Motor neuron (in vitro differentiated cells): ENCODE measurements at regions not wholly inside any gene's neighbourhood (a gene's known extent, or its start where the extent isn't known, plus 50 kb on each side); places are given as distances from the start of the nearest gene placed in this dataset.
A peak's percentile ranks its signal among the peaks of the same experiment; 100 is the strongest.

ENCODE experiments used
- ATAC-seq, 8 experiments: fragments of 200-7000 bp; cut with Tn5 transposase; replicated peaks in 6 of 8; 2 replicates each; pipeline ENCODE4 v1.8.0; 2021; ENCODE audit warnings: mild to moderate bottlenecking in 8 of 8, moderate library complexity in 8 of 8
- H3K27ac ChIP-seq, 2 donors: fragments of 250-450 bp; sonication (Bioruptor Pico); 2 replicates each; pipeline ENCODE4 v1.9.0; 2021; ENCODE audit warnings: antibody characterized with exemption in 2 of 2, mild to moderate bottlenecking in 2 of 2, moderate library complexity in 1 of 2
- H3K4me1 ChIP-seq, 2 donors: fragments of 250-450 bp; sonication (Bioruptor Pico); replicated peaks in 1 of 2; 2 replicates each; pipeline ENCODE4 v1.6.1; 2021; ENCODE audit warnings: antibody characterized with exemption in 2 of 2, mild to moderate bottlenecking in 2 of 2, moderate library complexity in 1 of 2
- H3K4me3 ChIP-seq, 5 donors: fragments of 250-450 bp; sonication (Bioruptor Pico); 2 replicates each; pipeline ENCODE4 v1.9.0; 2021; ENCODE audit warnings: antibody characterized with exemption in 5 of 5, mild to moderate bottlenecking in 5 of 5, moderate library complexity in 4 of 5
- WGBS, 10 experiments: fragments of 450-650 bp; shearing (Covaris generic); methylation state at CpG; one replicate each; pipeline ENCODE4 v1.0.0; 2022; 5-methylcytosine and 5-hydroxymethylcytosine counted together
- in situ Hi-C, 9 experiments: fragments of 400-800 bp; cut with MboI; loops; one replicate each; pipeline ENCODE4 v1.15.0; 2021; ENCODE audit warnings: low sequenced_read_pairs in 9 of 9, low pct_unique_long_range_greater_than_20kb in 2 of 9; ENCODE audit not compliant: unreplicated experiment in 9 of 9

DNA sequence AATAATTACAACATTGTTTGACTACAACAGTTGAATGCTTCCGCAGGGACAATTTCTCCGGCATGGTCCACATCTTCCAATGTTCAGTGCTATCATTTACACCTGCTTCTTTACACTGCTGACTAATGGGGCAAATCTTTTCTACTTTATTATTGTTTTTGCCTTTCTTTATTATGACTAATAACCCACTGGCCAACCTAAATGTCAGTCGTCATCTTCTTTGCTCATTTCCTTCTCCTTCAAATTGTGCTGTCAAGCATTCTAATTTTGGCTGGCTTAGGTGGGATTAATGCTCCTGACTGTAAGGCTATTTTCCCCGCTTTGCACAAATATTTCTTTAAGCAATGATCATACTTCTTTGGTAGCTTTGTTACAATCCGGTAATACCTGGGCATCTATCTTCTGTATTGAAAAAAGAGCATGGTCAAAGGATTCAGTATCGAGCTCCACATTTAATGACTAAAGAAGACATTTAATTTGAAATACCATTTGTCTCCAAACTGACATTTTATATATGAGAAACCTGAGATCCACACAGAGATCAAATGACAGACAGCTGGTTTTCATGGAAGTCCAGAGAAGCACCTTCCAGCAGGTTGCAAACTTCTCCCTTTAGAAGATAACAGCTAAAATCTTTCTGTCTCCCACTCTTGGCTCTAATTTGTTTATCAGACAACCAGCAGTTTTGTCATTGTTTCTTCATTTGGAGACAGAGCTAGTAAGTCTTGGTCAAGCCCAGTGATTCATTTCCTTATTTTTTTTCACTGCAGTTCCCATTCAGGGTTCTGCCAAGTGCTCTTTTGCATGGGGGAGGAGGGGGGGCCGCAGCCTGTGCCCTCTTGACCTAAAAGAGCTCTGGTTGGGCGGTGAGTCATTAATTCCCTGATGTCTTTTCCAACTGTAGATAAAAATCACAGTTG lies 132.9 kb downstream of the SOCS6 start:
- 54 to 100% (median 78%) methylated on average over 2 to 7 of the region's 8 CpGs for WGBS, 10 experiments
- peak in 7 of 8 experiments; percentile 44 to 96 (median 66) for ATAC-seq
- no peak overlapping the region for H3K4me3 ChIP-seq
- peaks cover 6 to 18% of the 10 kb centered on the region in 2 donors for H3K4me1 ChIP-seq
- in situ Hi-C loops, result no loop called here
- no peak overlapping the region for H3K27ac ChIP-seq

DNA sequence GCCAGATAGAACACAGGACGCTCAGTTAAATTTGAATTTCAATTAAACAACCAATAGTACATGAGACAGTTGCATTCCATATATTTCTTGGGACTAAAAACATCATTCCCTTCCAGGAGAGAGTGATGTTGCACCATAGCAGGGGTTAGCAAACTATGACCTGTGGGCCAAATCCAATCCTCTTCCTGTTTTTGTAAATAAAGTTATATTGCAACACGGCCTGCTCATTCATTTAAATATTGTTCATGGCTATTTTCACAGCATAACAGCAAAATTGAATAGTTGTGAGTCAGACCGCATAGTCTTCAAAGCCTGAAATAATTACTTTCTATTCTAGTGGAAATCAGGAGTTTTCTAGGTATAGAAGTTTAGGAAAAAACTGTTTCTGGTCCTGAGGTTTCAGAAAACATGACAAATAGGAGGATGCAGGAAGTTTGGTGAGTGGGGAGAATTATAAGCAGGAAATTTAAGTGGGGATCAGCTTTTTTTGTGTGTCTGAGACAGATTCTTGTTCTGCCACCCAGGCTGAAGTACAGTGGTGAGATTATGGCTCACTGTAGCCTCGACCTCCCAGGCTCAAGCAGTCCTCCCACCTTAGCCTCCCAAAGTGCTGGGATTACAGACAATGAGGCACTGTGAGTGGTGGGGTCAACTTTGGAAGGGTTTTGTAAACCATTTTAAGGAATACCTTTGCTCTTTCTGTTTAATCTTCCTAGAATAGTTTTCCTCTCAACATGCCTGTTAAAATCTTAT lies 131.5 kb downstream of the SOCS6 start:
- in situ Hi-C loops, result no loop called here
- peak in 2 of 8 experiments; percentile 35 to 47 for ATAC-seq

DNA sequence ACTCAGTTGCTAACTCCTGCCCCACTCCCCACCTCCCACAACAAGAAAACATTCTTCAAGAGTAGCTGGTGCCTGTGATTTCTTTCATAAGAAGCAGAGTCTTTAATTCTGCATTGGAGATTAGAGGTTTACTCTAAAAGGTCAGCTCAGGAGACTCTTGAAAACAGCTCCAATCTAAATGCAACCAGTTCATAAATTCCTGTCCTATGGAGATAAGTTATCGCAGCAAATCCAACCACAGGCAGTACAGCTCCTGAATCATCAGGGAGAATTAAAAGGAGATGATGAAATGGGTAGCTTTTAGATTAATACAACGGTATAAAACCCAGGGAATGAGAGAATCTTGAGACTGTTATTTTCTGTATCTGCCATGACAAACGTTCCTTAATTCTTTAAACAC lies 130.7 kb downstream of the SOCS6 start:
- in situ Hi-C loops, result no loop called here
- no peak for ATAC-seq
- no peak overlapping the region for H3K4me3 ChIP-seq
- H3K27ac ChIP-seq, result no peak overlapping the region
- 13 to 100% (median 67%) methylated on average over 1 to 3 of the region's 3 CpGs for WGBS, 10 experiments
- H3K4me1 ChIP-seq, result peaks cover 6 to 18% of the 10 kb centered on the region in 2 donors

More for the DNA sequence above, 131.5 kb downstream of the SOCS6 start:
- Histone ChIP-seq H3K4me3 (no peak overlapping the region), H3K4me1 (peaks cover 6 to 18% of the 10 kb centered on the region in 2 donors), H3K27ac (no peak overlapping the region)
- 7 to 100% (median 74%) methylated on average over 2 to 4 of the region's 4 CpGs for WGBS, 10 experiments

DNA sequence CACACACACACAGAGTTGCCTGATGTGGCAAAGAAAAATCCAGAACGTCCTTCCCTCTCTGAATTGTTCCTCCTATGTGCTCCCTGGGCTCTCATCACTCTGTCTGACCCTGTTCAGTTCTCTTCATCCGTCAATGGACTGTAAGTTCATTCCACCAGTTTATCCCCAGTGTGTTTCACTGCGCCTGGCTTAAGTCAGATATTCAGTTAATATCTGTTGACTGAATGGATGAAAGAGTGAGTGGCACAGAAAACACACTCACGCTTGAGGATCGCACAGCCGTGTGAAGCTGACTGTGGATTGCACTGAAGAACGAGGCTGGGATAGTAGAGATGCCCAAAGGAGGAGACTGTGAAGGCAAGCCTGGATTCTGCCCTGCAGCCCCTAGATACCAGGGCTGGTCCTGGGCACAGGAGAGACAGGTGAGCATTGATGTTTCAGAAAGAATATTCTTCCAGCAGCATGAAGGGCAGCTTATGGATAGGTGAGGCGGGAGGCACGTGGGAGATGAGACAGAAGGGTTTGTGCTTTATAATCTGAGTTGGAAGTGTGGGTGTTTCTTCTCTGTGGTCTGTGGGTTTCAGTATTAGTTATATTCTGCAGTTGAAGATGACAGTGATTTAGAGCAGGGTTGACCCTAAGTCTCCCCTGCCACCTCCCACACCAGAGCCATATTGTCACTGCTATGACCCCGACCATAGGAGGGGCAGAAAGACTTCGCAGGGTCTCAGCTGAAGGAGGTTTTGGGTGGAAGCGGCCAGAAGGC lies 129.9 kb downstream of the SOCS6 start:
- in situ Hi-C loops, result no loop called here
- ATAC-seq, result peak in 3 of 8 experiments; percentile 9 to 12 (median 9)
- no peak overlapping the region for H3K27ac ChIP-seq
- H3K4me3 ChIP-seq, result no peak overlapping the region
- H3K4me1 ChIP-seq, result peaks cover 13 to 18% of the 10 kb centered on the region in 2 donors
- WGBS, 10 experiments, result 58 to 100% (median 80%) methylated on average over 1 to 10 of the region's 12 CpGs; no CpG with 5 or more reads in 1 of the 10 experiments

DNA sequence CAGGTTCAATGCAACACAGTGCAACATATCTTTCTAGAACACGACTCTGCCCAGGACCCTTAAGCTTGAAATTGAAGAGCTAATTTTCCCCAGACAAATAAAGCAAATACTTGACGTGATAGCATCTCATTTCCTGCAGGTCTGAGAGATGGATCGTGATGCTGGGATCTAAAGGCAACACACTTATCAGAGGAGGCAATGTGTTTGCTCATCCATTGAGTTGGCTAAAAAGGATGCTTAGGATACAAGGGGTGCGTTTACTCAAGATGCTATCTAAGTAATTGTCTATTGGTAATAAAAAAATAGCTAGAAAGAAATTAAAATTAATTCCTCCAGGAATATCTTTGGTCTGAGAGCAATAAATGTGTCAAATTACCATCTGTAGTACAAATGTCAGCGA lies 129.0 kb downstream of the SOCS6 start:
- in situ Hi-C loops, result no loop called here
- Histone ChIP-seq H3K4me3 (no peak overlapping the region), H3K4me1 (peaks cover 13 to 18% of the 10 kb centered on the region in 2 donors), H3K27ac (no peak overlapping the region)
- ATAC-seq, result peak in 1 of 8 experiments; percentile 53
- WGBS, 10 experiments, result 28 to 100% (median 87%) methylated on average over 1 to 5 of the region's 5 CpGs

- in situ Hi-C loops, result no loop called here
- no peak for ATAC-seq
- peaks cover 6 to 15% of the 10 kb centered on the region in 2 donors for H3K4me1 ChIP-seq
- no peak overlapping the region for H3K4me3 ChIP-seq
- no peak overlapping the region for H3K27ac ChIP-seq
- 31 to 96% (median 74%) methylated on average over 2 to 8 of the region's 8 CpGs for WGBS, 10 experiments
Measured at GRCh38 chr18:70416496-70416895, 127.7 kb downstream of the SOCS6 start.

GRCh38 chr18:70415823-70416488 lies 127.1 kb downstream of the SOCS6 start:
- Histone ChIP-seq H3K27ac (no peak overlapping the region), H3K4me1 (peaks cover 6 to 15% of the 10 kb centered on the region in 2 donors), H3K4me3 (no peak overlapping the region)
- 20 to 92% (median 80%) methylated on average over 2 to 9 of the region's 13 CpGs; no CpG with 5 or more reads in 3 of the 10 experiments for WGBS, 10 experiments
- ATAC-seq, result peak in 1 of 8 experiments; percentile 64
- in situ Hi-C loops, result no loop called here

DNA sequence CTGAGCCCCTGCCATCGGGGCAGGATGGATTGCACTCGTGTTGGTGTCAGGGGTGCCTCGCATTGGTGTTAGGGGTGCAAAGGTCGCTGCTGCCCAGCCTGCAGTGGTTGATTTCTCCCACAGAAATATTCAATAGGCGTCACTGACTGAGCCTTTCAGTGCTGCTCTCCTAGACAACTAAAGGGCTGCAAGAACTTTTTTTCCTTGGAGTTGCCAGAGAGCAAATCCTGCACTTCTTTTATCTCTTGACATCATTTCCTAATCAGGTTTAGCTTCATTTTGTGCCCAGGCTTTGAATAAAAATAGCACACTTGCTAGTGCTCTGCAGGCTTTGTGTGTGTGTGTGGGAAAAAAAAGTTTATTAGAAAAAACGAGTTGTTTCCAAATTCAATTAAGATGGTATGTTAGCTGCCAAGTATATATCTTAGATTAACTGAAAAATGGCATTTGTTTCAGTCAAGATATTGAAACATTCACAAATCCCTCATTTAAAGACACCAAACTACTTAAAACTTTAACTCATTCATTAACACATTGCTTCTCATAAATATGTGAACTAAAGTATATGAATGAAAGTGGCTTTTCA lies 125.6 kb downstream of the SOCS6 start:
- Histone ChIP-seq H3K27ac (no peak overlapping the region), H3K4me1 (peaks cover 6 to 15% of the 10 kb centered on the region in 2 donors), H3K4me3 (no peak overlapping the region)
- in situ Hi-C loops, result no loop called here
- 0 to 76% (median 40%) methylated on average over 1 to 5 of the region's 6 CpGs; no CpG with 5 or more reads in 1 of the 10 experiments for WGBS, 10 experiments
- peak in 2 of 8 experiments; percentile 29 to 82 for ATAC-seq

- Histone ChIP-seq H3K4me1 (peaks cover 5 to 6% of the 10 kb centered on the region in 2 donors), H3K27ac (no peak overlapping the region), H3K4me3 (no peak overlapping the region)
- ATAC-seq, result no peak
- in situ Hi-C loops, result no loop called here
- 50 to 100% (median 82%) methylated on average over 1 to 3 of the region's 3 CpGs for WGBS, 10 experiments
Measured at GRCh38 chr18:70413455-70413854, 124.6 kb downstream of the SOCS6 start.

- peaks cover 0 to 6% of the 10 kb centered on the region in 2 donors for H3K4me1 ChIP-seq
- no peak overlapping the region for H3K27ac ChIP-seq
- 50 to 92% (median 81%) methylated on average over 2 to 6 of the region's 6 CpGs; no CpG with 5 or more reads in 1 of the 10 experiments for WGBS, 10 experiments
- H3K4me3 ChIP-seq, result no peak overlapping the region
- ATAC-seq, result no peak
- in situ Hi-C loops, result no loop called here
Measured at GRCh38 chr18:70411876-70412435, 123.1 kb downstream of the SOCS6 start.

- WGBS, 10 experiments, result 80 to 100% (median 88%) methylated on average over 1 of the region's 2 CpGs; no CpG with 5 or more reads in 7 of the 10 experiments
- in situ Hi-C loops, result no loop called here
- no peak overlapping the region for H3K4me3 ChIP-seq
- no peak overlapping the region for H3K27ac ChIP-seq
- no peak for ATAC-seq
- H3K4me1 ChIP-seq, result peaks cover 0 to 6% of the 10 kb centered on the region in 2 donors
Measured at GRCh38 chr18:70411307-70411706, 122.5 kb downstream of the SOCS6 start.

DNA sequence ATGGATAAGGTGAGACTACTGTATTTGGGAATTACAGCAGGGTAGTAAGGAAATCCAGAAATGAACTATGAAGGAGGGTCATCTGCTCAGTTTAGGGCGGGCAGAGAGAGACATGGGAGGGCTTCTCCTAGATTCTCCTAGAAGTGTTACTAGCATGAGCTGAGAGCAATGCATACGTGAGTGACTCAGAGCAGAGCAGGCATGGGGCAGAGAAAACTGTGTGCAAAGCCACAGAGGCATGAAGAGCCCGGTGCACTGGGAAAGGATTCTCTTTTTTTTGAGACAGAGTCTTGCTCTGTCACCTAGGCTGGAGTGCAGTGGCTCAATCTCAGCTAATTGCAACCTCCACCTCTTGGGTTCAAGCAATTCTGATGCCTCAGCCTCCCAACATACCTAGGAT lies 116.2 kb downstream of the SOCS6 start:
- peak in 1 of 8 experiments; percentile 22 for ATAC-seq
- Histone ChIP-seq H3K27ac (no peak overlapping the region), H3K4me3 (no peak overlapping the region), H3K4me1 (no peaks in the 10 kb centered on the region)
- in situ Hi-C loops, result no loop called here
- WGBS, 10 experiments, result 0 to 100% (median 95%) methylated on average over 1 to 2 of the region's 3 CpGs; no CpG with 5 or more reads in 4 of the 10 experiments
